ENCODE measurements at regions not wholly inside any gene's neighbourhood (a gene's known extent, or its start where the extent isn't known, plus 50 kb on each side); places are given as distances from the start of the nearest gene placed in this dataset.

DNA sequence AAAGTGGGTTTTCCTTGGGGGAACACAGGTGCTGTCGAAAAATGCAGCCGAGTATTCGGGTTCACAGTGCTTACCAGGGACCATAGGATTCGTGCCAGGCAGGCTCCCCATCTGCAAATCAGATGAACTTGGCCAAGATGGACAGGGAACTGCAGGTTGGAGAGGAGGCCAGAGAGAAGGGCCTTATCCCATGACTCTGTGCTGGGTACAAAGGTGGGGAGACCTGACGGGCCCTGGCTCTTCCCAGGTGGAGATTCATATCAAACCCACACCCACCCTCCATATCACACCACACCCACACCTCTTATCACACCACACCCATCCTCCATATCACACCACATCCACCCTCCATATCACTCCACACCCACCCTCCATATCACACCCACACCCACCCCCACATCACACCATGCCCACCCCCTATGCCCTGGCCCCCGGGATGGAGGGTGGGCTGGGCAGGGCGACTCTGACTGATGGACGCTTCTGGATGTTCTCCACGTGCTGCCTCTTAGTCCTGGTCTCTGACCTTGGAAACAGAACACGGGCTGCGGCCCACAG lies 319.7 kb downstream of the ADGRD1 start:
- FAIRE-seq, result no peak

DNA sequence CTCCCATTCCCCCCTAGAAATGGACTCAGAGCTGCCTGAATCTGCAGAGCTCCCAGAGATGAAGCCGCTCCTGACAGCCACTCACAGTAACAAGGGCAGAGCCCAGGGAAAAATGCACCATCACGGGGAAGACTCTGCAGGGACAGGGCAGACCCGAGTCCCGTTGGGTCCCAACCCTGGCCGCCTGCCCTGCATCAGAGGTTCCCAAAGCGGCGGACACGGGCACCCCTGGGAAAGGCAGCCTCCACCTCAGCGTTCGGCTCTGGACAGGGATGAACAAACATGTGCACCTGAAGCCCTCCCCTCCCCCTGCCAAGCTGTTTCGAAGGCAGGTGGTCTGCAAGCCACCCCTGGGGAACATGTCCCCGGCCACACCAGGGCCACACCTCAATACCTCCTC lies 320.4 kb downstream of the ADGRD1 start:
- Histone ChIP-seq H3K27me3 (ENCODE audit: control insufficient read depth, extremely low read depth, insufficient read depth, low read length) (no peaks in the 10 kb centered on the region), H3K27ac (ENCODE audit: control insufficient read depth, insufficient read depth, low read length) (no peak overlapping the region), H3K4me2 (ENCODE audit: control insufficient read depth, extremely low read depth, insufficient read depth, low read depth, low read length) (no peak overlapping the region), H2AFZ (ENCODE audit: control insufficient read depth, low read length) (no peak overlapping the region), H3K36me3 (ENCODE audit: control insufficient read depth in 2 of 2, extremely low read depth in 1 of 2, insufficient read depth in 2 of 2, low read length in 2 of 2) (no peaks in the 10 kb centered on the region), H3K4me3 (ENCODE audit: control insufficient read depth in 2 of 3, extremely low read depth in 1 of 3, insufficient read depth in 2 of 3, low read depth in 1 of 3, low read length in 3 of 3) (no peak overlapping the region), H3K4me1 (ENCODE audit: control insufficient read depth, extremely low read depth, insufficient read depth, low read length) (no peaks in the 10 kb centered on the region), H3K9me3 (ENCODE audit: control insufficient read depth, low read depth, low read length) (peaks cover 3% of the 10 kb centered on the region), H4K20me1 (ENCODE audit: control insufficient read depth, extremely low read depth, insufficient read depth, low read length) (no peaks in the 10 kb centered on the region), H3K9me1 (ENCODE audit: control insufficient read depth, extremely low read depth, insufficient read depth, low read length) (no peaks in the 10 kb centered on the region), H3K9ac (ENCODE audit: control insufficient read depth, extremely low read depth, insufficient read depth, low read length) (no peak overlapping the region), H3K79me2 (ENCODE audit: control insufficient read depth, insufficient read depth, low read length) (no peaks in the 10 kb centered on the region)
- DNase-seq (ENCODE audit: low read depth, low spot score) (no peak), FAIRE-seq (no peak)
- dilution Hi-C loops (cut with MboI; ENCODE audit: extremely low pct_ligation_motif_present, low sequenced_read_pairs), result no loop called here
- no peak for TF ChIP-seq EZH2 (IDR thresholded peaks at IDR 0.05; ENCODE audit: low read length)
- TF ChIP-seq, protein P1, sequence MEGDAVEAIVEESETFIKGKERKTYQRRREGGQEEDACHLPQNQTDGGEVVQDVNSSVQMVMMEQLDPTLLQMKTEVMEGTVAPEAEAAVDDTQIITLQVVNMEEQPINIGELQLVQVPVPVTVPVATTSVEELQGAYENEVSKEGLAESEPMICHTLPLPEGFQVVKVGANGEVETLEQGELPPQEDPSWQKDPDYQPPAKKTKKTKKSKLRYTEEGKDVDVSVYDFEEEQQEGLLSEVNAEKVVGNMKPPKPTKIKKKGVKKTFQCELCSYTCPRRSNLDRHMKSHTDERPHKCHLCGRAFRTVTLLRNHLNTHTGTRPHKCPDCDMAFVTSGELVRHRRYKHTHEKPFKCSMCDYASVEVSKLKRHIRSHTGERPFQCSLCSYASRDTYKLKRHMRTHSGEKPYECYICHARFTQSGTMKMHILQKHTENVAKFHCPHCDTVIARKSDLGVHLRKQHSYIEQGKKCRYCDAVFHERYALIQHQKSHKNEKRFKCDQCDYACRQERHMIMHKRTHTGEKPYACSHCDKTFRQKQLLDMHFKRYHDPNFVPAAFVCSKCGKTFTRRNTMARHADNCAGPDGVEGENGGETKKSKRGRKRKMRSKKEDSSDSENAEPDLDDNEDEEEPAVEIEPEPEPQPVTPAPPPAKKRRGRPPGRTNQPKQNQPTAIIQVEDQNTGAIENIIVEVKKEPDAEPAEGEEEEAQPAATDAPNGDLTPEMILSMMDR (optimal IDR thresholded peaks at IDR 0.05 in 1 of 3, IDR thresholded peaks at IDR 0.05 in 1 of 3, conservative IDR thresholded peaks at IDR 0.05 in 1 of 3; ENCODE audit: extremely low read depth in 1 of 3, insufficient read depth in 2 of 3, low read length in 3 of 3), result no peak

More for the DNA sequence above, 319.7 kb downstream of the ADGRD1 start:
- H3K36me3 ChIP-seq (ENCODE audit: control insufficient read depth in 2 of 2, extremely low read depth in 1 of 2, insufficient read depth in 2 of 2, low read length in 2 of 2), result no peaks in the 10 kb centered on the region
- no peak overlapping the region for H2AFZ ChIP-seq (ENCODE audit: control insufficient read depth, low read length)
- dilution Hi-C loops (cut with MboI; ENCODE audit: extremely low pct_ligation_motif_present, low sequenced_read_pairs), result no loop called here
- no peak overlapping the region for H3K4me3 ChIP-seq (ENCODE audit: control insufficient read depth in 2 of 3, extremely low read depth in 1 of 3, insufficient read depth in 2 of 3, low read depth in 1 of 3, low read length in 3 of 3)
- H3K4me2 ChIP-seq (ENCODE audit: control insufficient read depth, extremely low read depth, insufficient read depth, low read depth, low read length), result no peak overlapping the region
- no peaks in the 10 kb centered on the region for H3K4me1 ChIP-seq (ENCODE audit: control insufficient read depth, extremely low read depth, insufficient read depth, low read length)
- no peaks in the 10 kb centered on the region for H4K20me1 ChIP-seq (ENCODE audit: control insufficient read depth, extremely low read depth, insufficient read depth, low read length)
- H3K27ac ChIP-seq (ENCODE audit: control insufficient read depth, insufficient read depth, low read length), result no peak overlapping the region
- no peaks in the 10 kb centered on the region for H3K27me3 ChIP-seq (ENCODE audit: control insufficient read depth, extremely low read depth, insufficient read depth, low read length)
- no peak for DNase-seq (ENCODE audit: low read depth, low spot score)
- H3K9ac ChIP-seq (ENCODE audit: control insufficient read depth, extremely low read depth, insufficient read depth, low read length), result no peak overlapping the region
- no peaks in the 10 kb centered on the region for H3K9me1 ChIP-seq (ENCODE audit: control insufficient read depth, extremely low read depth, insufficient read depth, low read length)
- H3K9me3 ChIP-seq (ENCODE audit: control insufficient read depth, low read depth, low read length), result peaks cover 3% of the 10 kb centered on the region
- TF ChIP-seq, protein P1 (optimal IDR thresholded peaks at IDR 0.05 in 1 of 3, IDR thresholded peaks at IDR 0.05 in 1 of 3, conservative IDR thresholded peaks at IDR 0.05 in 1 of 3; ENCODE audit: extremely low read depth in 1 of 3, insufficient read depth in 2 of 3, low read length in 3 of 3), result no peak
- TF ChIP-seq EZH2 (IDR thresholded peaks at IDR 0.05; ENCODE audit: low read length), result no peak
- no peaks in the 10 kb centered on the region for H3K79me2 ChIP-seq (ENCODE audit: control insufficient read depth, insufficient read depth, low read length)

All from keratinocyte (primary cell).